Thymus (tissue), 11 donors: ENCODE measurements at regions not wholly inside any gene's neighbourhood (a gene's known extent, or its start where the extent isn't known, plus 50 kb on each side); places are given as distances from the start of the nearest gene placed in this dataset.

ENCODE experiments used
- DNase-seq, 9 donors: peaks; one replicate each; pipeline ENCODE4 v3.0.0-alpha.2; 2013; ENCODE audit warnings: low spot score in 9 of 9, low read depth in 6 of 9, missing footprints in 1 of 9
- H3K27ac ChIP-seq, 2 donors: one replicate each; pipeline ENCODE4 v1.5.1; 2013; ENCODE audit warnings: control low read depth in 1 of 2, low read depth in 1 of 2, low read length in 1 of 2, mild to moderate bottlenecking in 1 of 2, moderate library complexity in 1 of 2
- H3K27me3 ChIP-seq, 2 donors: one replicate each; pipeline ENCODE4 v1.5.1; 2013; ENCODE audit warnings: low read length in 1 of 2; ENCODE audit not compliant: control insufficient read depth in 2 of 2, insufficient read depth in 1 of 2
- H3K36me3 ChIP-seq, 2 donors: one replicate each; pipeline ENCODE4 v1.5.1; 2013; ENCODE audit warnings: low read length in 1 of 2, mild to moderate bottlenecking in 1 of 2, moderate library complexity in 1 of 2; ENCODE audit not compliant: control insufficient read depth in 2 of 2, insufficient read depth in 2 of 2
- H3K4me1 ChIP-seq, 2 donors: one replicate each; pipeline ENCODE4 v1.5.1; 2013; ENCODE audit warnings: low read length in 2 of 2; ENCODE audit not compliant: control insufficient read depth in 2 of 2, insufficient read depth in 2 of 2
- H3K4me3 ChIP-seq, 2 donors: one replicate each; pipeline ENCODE4 v1.5.1; 2013; ENCODE audit warnings: low read length in 2 of 2, control low read depth in 1 of 2, mild to moderate bottlenecking in 1 of 2
- H3K9me3 ChIP-seq, 2 donors: one replicate each; pipeline ENCODE4 v1.5.1; 2013; ENCODE audit warnings: low read length in 1 of 2, mild to moderate bottlenecking in 1 of 2; ENCODE audit not compliant: control insufficient read depth in 2 of 2, insufficient read depth in 1 of 2
- WGBS: extraction: QIAGEN DNeasy Blood & Tissue Kit; methylation state at CpG from one replicate; pipeline ENCODE4 v1.1.7; 2013; 5-methylcytosine and 5-hydroxymethylcytosine counted together
- donor health status: healthy.

- H3K4me3 ChIP-seq: no peak overlapping the region
- DNase-seq: no peak
- H3K4me1 ChIP-seq: no peaks in the 10 kb centered on the region
- H3K27ac ChIP-seq: no peak overlapping the region
- no peaks in the 10 kb centered on the region for H3K9me3 ChIP-seq
- H3K27me3 ChIP-seq: no peaks in the 10 kb centered on the region
- no peaks in the 10 kb centered on the region for H3K36me3 ChIP-seq
Observed at GRCh38 chr11:92401520-92401919, 176.9 kb downstream of the FAT3 start.

- H3K9me3 ChIP-seq: no peaks in the 10 kb centered on the region
- no peak for DNase-seq
- no peaks in the 10 kb centered on the region for H3K27me3 ChIP-seq
- no peaks in the 10 kb centered on the region for H3K4me1 ChIP-seq
- no peak overlapping the region for H3K27ac ChIP-seq
- 92% methylated on average over 2 of the region's 2 CpGs for whole genome bisulfite sequencing
- H3K36me3 ChIP-seq: no peaks in the 10 kb centered on the region
- H3K4me3 ChIP-seq: no peak overlapping the region
Observed at GRCh38 chr11:92406472-92406871, 181.9 kb downstream of the FAT3 start.

- Histone ChIP-seq H3K4me3 (no peak overlapping the region), H3K4me1 (no peaks in the 10 kb centered on the region), H3K36me3 (no peaks in the 10 kb centered on the region), H3K27ac (no peak overlapping the region), H3K27me3 (no peaks in the 10 kb centered on the region), H3K9me3 (no peaks in the 10 kb centered on the region)
- no peak for DNase-seq
- 92% methylated on average over 3 of the region's 3 CpGs for WGBS
Observed at GRCh38 chr11:92409355-92409754, 184.7 kb downstream of the FAT3 start.

GRCh38 chr11:92409956-92410355 lies 185.3 kb downstream of the FAT3 start:
- no peak for DNase-seq
- Histone ChIP-seq H3K27ac (no peak overlapping the region), H3K27me3 (no peaks in the 10 kb centered on the region), H3K36me3 (no peaks in the 10 kb centered on the region), H3K4me3 (no peak overlapping the region), H3K9me3 (no peaks in the 10 kb centered on the region), H3K4me1 (no peaks in the 10 kb centered on the region)
- WGBS: 95% methylated on average over 3 of the region's 3 CpGs

- H3K4me3 ChIP-seq: no peak overlapping the region
- DNase-seq: no peak
- no peaks in the 10 kb centered on the region for H3K27me3 ChIP-seq
- no peaks in the 10 kb centered on the region for H3K9me3 ChIP-seq
- H3K36me3 ChIP-seq: no peaks in the 10 kb centered on the region
- no peak overlapping the region for H3K27ac ChIP-seq
- H3K4me1 ChIP-seq: no peaks in the 10 kb centered on the region
- WGBS: 100% methylated on average over 1 of the region's 1 CpG
Observed at GRCh38 chr11:92410526-92410925, 185.9 kb downstream of the FAT3 start.

GRCh38 chr11:92411431-92411830 lies 186.8 kb downstream of the FAT3 start:
- H3K9me3 ChIP-seq: no peaks in the 10 kb centered on the region
- no peaks in the 10 kb centered on the region for H3K27me3 ChIP-seq
- whole genome bisulfite sequencing: 92% methylated on average over 5 of the region's 5 CpGs
- no peak for DNase-seq
- no peaks in the 10 kb centered on the region for H3K36me3 ChIP-seq
- H3K4me1 ChIP-seq: no peaks in the 10 kb centered on the region
- H3K4me3 ChIP-seq: no peak overlapping the region
- H3K27ac ChIP-seq: no peak overlapping the region

- DNase-seq: no peak
- Histone ChIP-seq H3K36me3 (no peaks in the 10 kb centered on the region), H3K4me3 (no peak overlapping the region), H3K4me1 (no peaks in the 10 kb centered on the region), H3K27me3 (no peaks in the 10 kb centered on the region), H3K27ac (no peak overlapping the region), H3K9me3 (no peaks in the 10 kb centered on the region)
- WGBS: 72% methylated on average over 7 of the region's 7 CpGs
Observed at GRCh38 chr11:92413757-92414513, 189.3 kb downstream of the FAT3 start.

- no peaks in the 10 kb centered on the region for H3K27me3 ChIP-seq
- H3K9me3 ChIP-seq: no peaks in the 10 kb centered on the region
- WGBS: 88% methylated on average over 1 of the region's 1 CpG
- no peak for DNase-seq
- no peak overlapping the region for H3K27ac ChIP-seq
- H3K36me3 ChIP-seq: no peaks in the 10 kb centered on the region
- no peak overlapping the region for H3K4me3 ChIP-seq
- no peaks in the 10 kb centered on the region for H3K4me1 ChIP-seq
Observed at GRCh38 chr11:92416971-92417725, 192.5 kb downstream of the FAT3 start.

- Histone ChIP-seq H3K27ac (no peak overlapping the region), H3K36me3 (no peaks in the 10 kb centered on the region), H3K27me3 (no peaks in the 10 kb centered on the region), H3K4me1 (no peaks in the 10 kb centered on the region), H3K9me3 (no peaks in the 10 kb centered on the region), H3K4me3 (no peak overlapping the region)
- 96% methylated on average over 6 of the region's 6 CpGs for WGBS
- no peak for DNase-seq
Observed at GRCh38 chr11:92423115-92424034, 198.8 kb downstream of the FAT3 start.
